C4-2B (cell line): ENCODE measurements at regions not wholly inside any gene's neighbourhood (a gene's known extent, or its start where the extent isn't known, plus 50 kb on each side); places are given as distances from the start of the nearest gene placed in this dataset.

ENCODE experiments used
- ZFX ChIP-seq: fragments of 450-650 bp; IDR thresholded peaks from 2 replicates; pipeline ENCODE4 v1.6.1; 2017
- TF ChIP-seq, protein P1 (sequence below): fragments of 450-650 bp; conservative IDR thresholded peaks from 2 replicates; pipeline ENCODE4 v1.5.1; 2017; ENCODE audit warnings: mild to moderate bottlenecking

DNA sequence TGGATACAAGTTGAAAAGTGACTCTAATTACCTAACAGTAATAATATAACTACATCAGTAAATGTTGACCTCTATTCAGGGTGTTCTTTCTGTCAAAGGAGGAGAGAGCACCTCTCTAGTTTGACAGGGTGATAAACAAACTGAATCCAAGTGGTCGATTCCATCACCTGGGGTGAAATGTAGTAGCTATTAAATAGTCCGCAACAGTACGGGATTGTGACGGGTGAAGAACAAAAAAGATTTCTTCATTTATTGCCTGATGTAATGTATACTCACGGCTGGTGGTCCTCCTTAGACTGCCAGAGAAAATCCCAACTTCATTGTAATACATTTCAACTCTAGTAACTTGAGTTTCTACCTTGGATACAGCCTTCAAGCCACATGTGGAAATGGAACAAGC, 292.5 kb upstream of the CELF2 start:
- TF ChIP-seq, protein P1, sequence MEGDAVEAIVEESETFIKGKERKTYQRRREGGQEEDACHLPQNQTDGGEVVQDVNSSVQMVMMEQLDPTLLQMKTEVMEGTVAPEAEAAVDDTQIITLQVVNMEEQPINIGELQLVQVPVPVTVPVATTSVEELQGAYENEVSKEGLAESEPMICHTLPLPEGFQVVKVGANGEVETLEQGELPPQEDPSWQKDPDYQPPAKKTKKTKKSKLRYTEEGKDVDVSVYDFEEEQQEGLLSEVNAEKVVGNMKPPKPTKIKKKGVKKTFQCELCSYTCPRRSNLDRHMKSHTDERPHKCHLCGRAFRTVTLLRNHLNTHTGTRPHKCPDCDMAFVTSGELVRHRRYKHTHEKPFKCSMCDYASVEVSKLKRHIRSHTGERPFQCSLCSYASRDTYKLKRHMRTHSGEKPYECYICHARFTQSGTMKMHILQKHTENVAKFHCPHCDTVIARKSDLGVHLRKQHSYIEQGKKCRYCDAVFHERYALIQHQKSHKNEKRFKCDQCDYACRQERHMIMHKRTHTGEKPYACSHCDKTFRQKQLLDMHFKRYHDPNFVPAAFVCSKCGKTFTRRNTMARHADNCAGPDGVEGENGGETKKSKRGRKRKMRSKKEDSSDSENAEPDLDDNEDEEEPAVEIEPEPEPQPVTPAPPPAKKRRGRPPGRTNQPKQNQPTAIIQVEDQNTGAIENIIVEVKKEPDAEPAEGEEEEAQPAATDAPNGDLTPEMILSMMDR = no peak
- no peak for TF ChIP-seq ZFX
